Mesodermal cell (in vitro differentiated cells): ENCODE measurements at regions not wholly inside any gene's neighbourhood (a gene's known extent, or its start where the extent isn't known, plus 50 kb on each side); places are given as distances from the start of the nearest gene placed in this dataset.

Source experiments
- H3K27ac ChIP-seq: 2 replicates; pipeline ENCODE4 v1.7.0; 2013; ENCODE audit warnings: mild to moderate bottlenecking, low read depth, low read length, moderate library complexity; ENCODE audit not compliant: severe bottlenecking
- H3K36me3 ChIP-seq: 2 replicates; pipeline ENCODE4 v1.7.1; 2013; ENCODE audit warnings: mild to moderate bottlenecking, low read length, moderate library complexity; ENCODE audit not compliant: control insufficient read depth, insufficient read depth
- H3K4me1 ChIP-seq: one replicate; pipeline ENCODE4 v1.7.1; 2013; ENCODE audit warnings: mild to moderate bottlenecking, low read length; ENCODE audit not compliant: insufficient read depth, control insufficient read depth, poor library complexity, severe bottlenecking
- H3K4me3 ChIP-seq: 2 replicates; pipeline ENCODE4 v1.7.0; 2013; ENCODE audit warnings: low read length, control low read depth, mild to moderate bottlenecking; ENCODE audit not compliant: insufficient read depth, poor library complexity, severe bottlenecking; ENCODE audit errors: extremely low read depth
- H3K9me3 ChIP-seq: 2 replicates; pipeline ENCODE4 v1.7.1; 2013; ENCODE audit warnings: mild to moderate bottlenecking, low read length, moderate library complexity; ENCODE audit not compliant: control insufficient read depth
- WGBS, 2 experiments: methylation state at CpG; one replicate each; pipeline ENCODE4 v1.1.5; 2013; ENCODE audit warnings: missing lambda C conversion rate in 2 of 2; ENCODE audit not compliant: insufficient coverage in 2 of 2; 5-methylcytosine and 5-hydroxymethylcytosine counted together

DNA sequence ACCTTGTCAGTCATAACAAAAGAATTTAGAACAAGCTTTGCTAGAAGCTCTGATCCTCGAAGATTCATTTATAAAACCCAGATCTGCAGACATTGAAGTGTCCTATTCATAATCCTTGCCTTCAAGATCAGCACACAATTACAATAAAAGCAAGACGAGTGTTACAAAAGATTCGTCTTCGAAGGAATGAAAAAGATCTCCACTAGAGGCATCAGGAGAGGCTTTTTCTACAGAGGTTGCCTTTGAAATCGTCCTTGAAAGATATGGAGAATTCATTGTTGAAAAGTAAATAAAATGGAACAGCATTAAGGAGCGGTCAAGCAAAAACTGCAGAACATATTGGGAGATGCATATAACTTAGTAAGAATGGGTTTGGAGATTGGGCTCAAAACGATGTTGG, 146.4 kb downstream of the BMP4 start:
- H3K36me3 ChIP-seq = no peaks in the 10 kb centered on the region
- H3K27ac ChIP-seq = no peak overlapping the region
- no peaks in the 10 kb centered on the region for H3K4me1 ChIP-seq
- H3K9me3 ChIP-seq = no peaks in the 10 kb centered on the region
- no peak overlapping the region for H3K4me3 ChIP-seq
- WGBS, 2 experiments = 77 to 81% methylated on average over 5 of the region's 7 CpGs

DNA sequence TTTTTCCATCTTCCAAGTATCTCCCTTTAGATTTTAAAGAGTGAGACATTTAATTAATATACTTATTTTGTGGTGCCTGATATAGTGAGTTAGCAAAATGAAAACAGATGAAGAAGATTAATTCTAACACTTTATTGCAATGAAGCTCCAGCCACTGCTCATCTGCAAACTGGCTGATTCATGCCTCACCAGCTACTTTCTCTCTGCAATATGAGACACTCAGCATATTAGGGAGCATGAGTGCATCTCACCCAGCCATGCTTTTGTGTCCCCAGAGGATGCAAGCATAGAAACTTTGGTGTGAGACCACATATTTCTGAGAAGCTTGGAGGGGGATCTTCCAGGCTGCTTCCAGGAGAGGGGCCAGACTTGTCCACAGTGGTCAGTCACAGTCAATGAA, 148.6 kb downstream of the BMP4 start:
- Histone ChIP-seq H3K9me3 (no peaks in the 10 kb centered on the region), H3K4me3 (no peak overlapping the region), H3K36me3 (no peaks in the 10 kb centered on the region), H3K4me1 (no peaks in the 10 kb centered on the region), H3K27ac (no peak overlapping the region)

DNA sequence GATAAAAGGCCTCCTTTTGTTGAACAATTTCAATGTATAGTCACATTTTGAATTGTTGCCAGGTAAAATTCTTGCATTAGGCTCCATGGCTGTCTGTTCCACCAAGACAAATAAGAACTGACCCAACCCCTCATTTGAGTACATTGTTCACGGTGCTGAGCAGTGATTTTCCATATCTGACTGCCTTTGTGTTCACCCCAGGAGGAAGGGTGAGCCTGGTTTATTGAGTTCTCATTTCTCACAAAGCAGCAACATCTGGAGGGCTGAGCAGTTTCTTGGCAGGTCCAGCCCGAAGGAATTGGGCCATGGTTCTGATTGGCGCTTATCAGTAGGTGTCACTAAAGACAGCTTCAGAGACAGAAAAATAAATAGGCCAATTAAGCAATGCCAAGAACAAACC, 149.1 kb downstream of the BMP4 start:
- H3K4me3 ChIP-seq = no peak overlapping the region
- no peak overlapping the region for H3K27ac ChIP-seq
- 92 to 100% methylated on average over 2 to 3 of the region's 3 CpGs for WGBS, 2 experiments
- no peaks in the 10 kb centered on the region for H3K9me3 ChIP-seq
- H3K4me1 ChIP-seq = no peaks in the 10 kb centered on the region
- H3K36me3 ChIP-seq = no peaks in the 10 kb centered on the region

DNA sequence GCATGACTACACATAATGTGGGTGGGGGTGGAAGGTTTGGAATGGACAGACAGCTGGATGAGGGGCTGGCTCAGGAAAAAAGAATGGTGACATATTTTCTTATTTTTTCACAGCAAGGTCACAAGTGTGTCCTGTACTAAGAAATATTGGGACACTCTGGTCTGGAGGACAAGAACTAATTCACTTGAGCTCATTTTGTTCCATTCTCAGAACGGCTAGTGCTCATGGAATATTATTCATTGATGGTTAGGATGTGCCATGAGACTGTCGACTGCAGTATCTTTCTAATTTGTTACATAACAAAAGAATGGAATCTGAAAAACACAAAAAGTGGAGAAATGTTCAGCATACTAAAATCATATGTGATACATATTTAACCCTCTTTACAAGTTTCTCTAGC, 149.5 kb downstream of the BMP4 start:
- no peaks in the 10 kb centered on the region for H3K9me3 ChIP-seq
- no peak overlapping the region for H3K27ac ChIP-seq
- no CpG with 5 or more reads among the region's 2 CpGs for WGBS, 2 experiments
- H3K4me1 ChIP-seq = no peaks in the 10 kb centered on the region
- H3K4me3 ChIP-seq = no peak overlapping the region
- H3K36me3 ChIP-seq = no peaks in the 10 kb centered on the region

DNA sequence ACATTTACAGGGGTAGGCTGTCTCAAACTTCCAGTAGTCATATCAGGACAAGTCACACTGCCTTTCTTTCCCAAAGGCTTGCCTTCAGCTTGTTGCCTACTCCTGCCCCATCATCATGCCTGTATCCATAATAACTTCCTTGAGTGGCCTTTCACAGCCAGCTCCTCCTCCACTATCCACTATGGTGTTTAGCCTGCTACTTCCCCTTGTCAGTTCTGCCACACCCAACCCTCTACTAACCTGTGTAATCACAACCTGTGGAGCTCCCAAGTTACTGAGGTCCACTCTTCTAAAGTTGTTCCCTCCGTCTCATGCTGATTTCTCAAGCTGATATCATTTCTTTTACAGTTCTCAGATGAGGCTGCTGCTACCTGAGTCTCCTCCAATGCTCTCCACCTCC, 159.9 kb downstream of the BMP4 start:
- Histone ChIP-seq H3K4me3 (no peak overlapping the region), H3K4me1 (peaks cover 10% of the 10 kb centered on the region), H3K9me3 (no peaks in the 10 kb centered on the region), H3K36me3 (no peaks in the 10 kb centered on the region), H3K27ac (no peak overlapping the region)
- 85 to 100% methylated on average over 1 of the region's 1 CpG for WGBS, 2 experiments

DNA sequence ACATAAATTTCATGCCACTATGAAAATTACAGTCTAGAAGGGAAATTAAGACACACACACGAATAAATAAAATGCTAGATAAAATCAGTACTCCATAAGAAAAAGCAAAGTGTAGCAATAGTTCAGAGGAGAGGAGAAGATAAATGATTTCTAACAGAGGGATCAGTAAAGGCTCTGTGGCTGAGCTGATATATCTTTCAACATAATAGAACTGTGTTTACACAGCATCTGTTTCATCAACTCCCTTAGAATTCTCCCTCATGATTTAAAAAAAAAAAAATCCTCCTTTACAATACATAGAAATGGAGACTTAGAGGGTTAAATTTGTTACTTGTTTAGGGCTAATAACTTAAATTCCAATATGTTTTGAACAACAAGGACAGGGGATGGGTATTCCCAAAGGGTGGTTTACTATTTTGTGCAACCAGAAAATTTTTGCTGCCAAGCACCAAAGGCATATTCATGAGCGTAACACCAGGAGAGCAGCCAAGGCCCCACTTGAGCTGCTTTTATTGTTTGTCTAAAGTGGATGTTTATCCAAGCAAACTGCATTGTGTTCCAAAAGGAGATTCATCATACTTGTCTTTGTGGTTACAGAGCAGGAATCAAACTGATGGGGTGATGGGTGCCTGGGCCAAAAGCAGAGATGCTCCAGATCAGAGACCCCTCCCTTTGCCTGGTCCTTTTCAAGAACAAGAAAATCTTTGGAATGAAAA, 162.7 kb downstream of the BMP4 start:
- 80 to 86% methylated on average over 1 of the region's 2 CpGs for WGBS, 2 experiments
- peaks cover 10% of the 10 kb centered on the region for H3K4me1 ChIP-seq
- H3K4me3 ChIP-seq = no peak overlapping the region
- H3K36me3 ChIP-seq = no peaks in the 10 kb centered on the region
- H3K9me3 ChIP-seq = no peaks in the 10 kb centered on the region
- H3K27ac ChIP-seq = no peak overlapping the region

DNA sequence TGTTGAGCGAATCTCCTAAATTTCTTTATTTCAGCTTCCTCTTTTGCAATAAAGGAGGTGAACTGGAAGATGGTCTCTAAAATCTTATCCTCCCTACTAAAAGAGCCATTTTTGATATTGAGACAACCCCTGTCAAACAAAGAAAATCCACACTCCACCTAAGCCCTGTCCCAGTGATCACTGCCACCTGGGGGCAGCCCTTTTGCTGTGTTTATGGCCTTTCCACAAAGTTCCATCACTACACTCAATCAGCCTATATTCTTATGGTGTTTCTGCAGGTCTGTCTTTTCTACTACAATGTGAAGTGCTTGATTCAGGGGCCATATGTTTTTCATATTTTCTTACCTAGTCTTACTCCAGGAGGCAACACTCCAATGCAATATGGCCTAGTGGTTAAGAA, 163.7 kb downstream of the BMP4 start:
- H3K9me3 ChIP-seq = no peaks in the 10 kb centered on the region
- no CpG with 5 or more reads among the region's 1 CpG for WGBS, 2 experiments
- H3K27ac ChIP-seq = no peak overlapping the region
- H3K4me1 ChIP-seq = peaks cover 10% of the 10 kb centered on the region
- no peak overlapping the region for H3K4me3 ChIP-seq
- H3K36me3 ChIP-seq = no peaks in the 10 kb centered on the region

DNA sequence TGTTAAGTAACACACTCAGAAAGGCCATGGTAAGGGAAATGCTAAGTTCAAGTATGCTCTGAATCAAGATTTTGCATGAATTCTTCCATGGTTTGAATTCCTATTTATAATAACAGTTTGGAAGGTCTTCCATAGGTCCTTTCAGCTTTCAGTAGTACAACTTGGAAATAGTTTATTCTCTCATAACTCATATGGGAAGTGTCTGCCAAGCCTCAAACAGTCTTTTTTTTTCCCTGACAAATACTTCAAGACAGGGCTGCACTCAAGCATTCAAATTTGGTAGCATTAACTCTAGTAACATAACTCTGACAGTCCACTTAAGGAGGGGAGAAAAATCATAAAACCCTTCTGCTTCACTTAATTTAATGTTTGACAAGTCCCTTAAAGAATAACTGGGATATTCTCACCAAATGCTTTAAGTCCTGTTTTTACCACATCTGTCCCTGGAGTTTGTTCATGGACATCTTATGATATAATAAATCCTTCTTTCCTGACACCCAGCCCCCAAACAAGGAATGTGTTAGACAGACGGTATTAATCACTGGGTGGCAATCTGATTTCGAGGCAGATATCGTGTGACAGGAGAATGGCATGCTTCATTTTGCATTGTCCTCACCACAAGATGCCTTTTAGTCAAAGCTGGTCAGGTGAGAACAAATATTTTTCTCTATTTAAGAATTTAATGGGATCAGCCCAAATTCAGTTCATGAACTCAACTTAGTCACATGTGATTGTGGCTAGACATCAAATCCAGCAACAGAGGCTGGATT, 165.7 kb downstream of the BMP4 start:
- no peaks in the 10 kb centered on the region for H3K9me3 ChIP-seq
- 86% methylated on average over 3 of the region's 3 CpGs; no CpG with 5 or more reads in 1 of the 2 experiments for WGBS, 2 experiments

DNA sequence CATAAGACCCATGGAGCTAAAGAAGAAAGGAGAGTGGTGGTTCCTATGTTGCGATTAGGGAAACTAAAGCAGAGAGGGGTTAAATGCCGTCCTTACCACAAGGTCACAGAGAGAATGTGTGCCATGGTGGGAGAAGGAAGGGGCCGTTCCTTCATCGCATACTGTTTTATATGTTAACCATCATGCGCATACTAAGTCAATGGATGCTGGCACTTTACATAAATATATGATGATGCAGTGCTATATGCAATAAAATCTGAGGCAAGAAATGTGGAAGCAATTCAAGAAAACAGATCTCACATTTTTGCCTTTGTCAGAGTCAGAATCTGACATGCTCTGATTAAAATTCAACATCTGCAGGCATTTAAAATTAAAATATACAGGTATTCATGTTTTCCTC, 168.1 kb downstream of the BMP4 start:
- H3K36me3 ChIP-seq = no peaks in the 10 kb centered on the region
- no peak overlapping the region for H3K27ac ChIP-seq
- WGBS, 2 experiments = 89 to 93% methylated on average over 2 to 3 of the region's 5 CpGs
- H3K4me1 ChIP-seq = no peaks in the 10 kb centered on the region
- peaks cover 6% of the 10 kb centered on the region for H3K9me3 ChIP-seq
- H3K4me3 ChIP-seq = no peak overlapping the region

More for the DNA sequence above, 165.7 kb downstream of the BMP4 start:
- Histone ChIP-seq H3K4me1 (peaks cover 10% of the 10 kb centered on the region), H3K27ac (no peak overlapping the region), H3K36me3 (no peaks in the 10 kb centered on the region), H3K4me3 (no peak overlapping the region)

DNA sequence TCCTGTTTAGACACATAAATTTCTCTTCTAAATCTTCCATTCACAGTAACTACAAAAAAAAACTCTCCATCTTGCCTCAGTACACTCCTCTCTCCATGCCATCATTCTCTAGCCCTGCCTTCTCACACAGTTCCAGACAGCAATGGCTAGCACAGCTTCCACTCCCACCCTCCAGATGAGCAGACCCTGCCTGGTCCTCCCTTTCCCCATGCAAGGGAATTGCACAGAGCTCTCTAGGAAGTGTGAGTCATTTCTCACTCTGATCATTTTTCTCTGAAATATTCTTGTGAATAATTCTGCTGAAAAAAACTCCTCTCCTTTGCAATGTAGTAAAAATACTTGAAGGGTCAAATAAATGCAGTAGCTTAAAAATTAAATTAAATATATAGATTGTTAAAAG, 170.6 kb downstream of the BMP4 start:
- peaks cover 6% of the 10 kb centered on the region for H3K9me3 ChIP-seq
- H3K4me3 ChIP-seq = no peak overlapping the region
- no peaks in the 10 kb centered on the region for H3K36me3 ChIP-seq

DNA sequence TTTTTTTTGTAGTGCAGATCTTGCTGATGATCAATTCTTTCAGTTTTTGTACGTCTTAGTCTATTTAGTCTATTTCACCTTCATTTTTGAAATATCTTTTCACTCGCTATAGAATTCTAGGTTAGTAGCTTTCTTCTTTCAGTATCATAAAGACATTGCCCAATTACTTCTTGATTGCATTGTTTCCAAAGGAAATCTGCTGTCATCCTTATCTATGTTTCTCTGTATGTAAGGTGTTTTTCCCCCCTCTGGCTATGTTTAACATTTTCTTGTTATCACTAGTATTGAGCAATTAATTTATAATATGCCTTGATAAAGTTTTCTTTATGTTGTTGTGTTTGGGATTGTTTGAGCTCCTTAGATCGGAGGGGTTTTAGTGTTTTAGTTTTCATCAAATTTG, 171.9 kb downstream of the BMP4 start:
- no CpG with 5 or more reads among the region's 3 CpGs for WGBS, 2 experiments
- Histone ChIP-seq H3K9me3 (peaks cover 6% of the 10 kb centered on the region), H3K27ac (no peak overlapping the region)

More for the DNA sequence above, 170.6 kb downstream of the BMP4 start:
- Histone ChIP-seq H3K27ac (no peak overlapping the region), H3K4me1 (no peaks in the 10 kb centered on the region)

More for the DNA sequence above, 171.9 kb downstream of the BMP4 start:
- no peaks in the 10 kb centered on the region for H3K4me1 ChIP-seq
- H3K36me3 ChIP-seq = no peaks in the 10 kb centered on the region
- H3K4me3 ChIP-seq = no peak overlapping the region
